Transverse colon (tissue), 3 donors: ENCODE measurements at regions not wholly inside any gene's neighbourhood (a gene's known extent, or its start where the extent isn't known, plus 50 kb on each side); places are given as distances from the start of the nearest gene placed in this dataset.

Source experiments
- POLR2A ChIP-seq: fragments of 450-650 bp; IDR thresholded peaks from one replicate; pipeline ENCODE4 v1.6.1; 2016; ENCODE audit warnings: antibody characterized with exemption, mild to moderate bottlenecking, moderate library complexity
- TF ChIP-seq, protein P1 (sequence below), 5 experiments: fragments of 200-600 bp in 3 of 5; fragments of 450-650 bp in 2 of 5; sonication (generic) in 3 of 5; IDR thresholded peaks; 1 replicate in 2 of 5; 2 replicates in 3 of 5; pipeline ENCODE4 v1.5.1; 2016 to 2017; ENCODE audit warnings: antibody characterized with exemption in 5 of 5, inconsistent platforms in 3 of 5, mild to moderate bottlenecking in 2 of 5, moderate library complexity in 1 of 5

DNA sequence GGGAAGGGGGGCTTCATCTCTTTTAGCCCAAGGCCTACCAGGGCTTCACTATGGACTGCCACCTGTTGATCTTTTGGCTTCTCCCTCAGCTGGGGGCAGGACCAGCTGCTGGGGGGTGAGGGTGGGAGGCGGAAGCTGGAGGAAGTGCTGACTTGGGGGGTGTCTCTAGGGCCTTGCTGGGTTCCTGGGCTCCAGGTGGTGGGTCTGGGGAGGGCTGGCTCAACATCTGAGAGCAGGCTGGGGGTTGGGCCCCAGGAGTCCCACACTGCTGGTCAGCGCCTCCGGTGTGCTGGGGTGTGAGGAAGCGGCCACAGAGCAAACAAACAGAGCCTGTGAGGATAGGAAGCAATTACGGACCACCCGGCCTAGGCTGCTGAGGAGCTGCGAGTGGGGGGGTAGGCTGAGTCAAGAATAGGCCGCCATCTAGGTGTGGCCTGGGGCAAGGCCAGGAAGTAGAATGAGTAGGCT lies 85.7 kb downstream of the EFNB1 start:
- TF ChIP-seq, protein P1, sequence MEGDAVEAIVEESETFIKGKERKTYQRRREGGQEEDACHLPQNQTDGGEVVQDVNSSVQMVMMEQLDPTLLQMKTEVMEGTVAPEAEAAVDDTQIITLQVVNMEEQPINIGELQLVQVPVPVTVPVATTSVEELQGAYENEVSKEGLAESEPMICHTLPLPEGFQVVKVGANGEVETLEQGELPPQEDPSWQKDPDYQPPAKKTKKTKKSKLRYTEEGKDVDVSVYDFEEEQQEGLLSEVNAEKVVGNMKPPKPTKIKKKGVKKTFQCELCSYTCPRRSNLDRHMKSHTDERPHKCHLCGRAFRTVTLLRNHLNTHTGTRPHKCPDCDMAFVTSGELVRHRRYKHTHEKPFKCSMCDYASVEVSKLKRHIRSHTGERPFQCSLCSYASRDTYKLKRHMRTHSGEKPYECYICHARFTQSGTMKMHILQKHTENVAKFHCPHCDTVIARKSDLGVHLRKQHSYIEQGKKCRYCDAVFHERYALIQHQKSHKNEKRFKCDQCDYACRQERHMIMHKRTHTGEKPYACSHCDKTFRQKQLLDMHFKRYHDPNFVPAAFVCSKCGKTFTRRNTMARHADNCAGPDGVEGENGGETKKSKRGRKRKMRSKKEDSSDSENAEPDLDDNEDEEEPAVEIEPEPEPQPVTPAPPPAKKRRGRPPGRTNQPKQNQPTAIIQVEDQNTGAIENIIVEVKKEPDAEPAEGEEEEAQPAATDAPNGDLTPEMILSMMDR (IDR thresholded peaks at IDR 0.05), result no peak
- TF ChIP-seq POLR2A, result no peak
